Uterus (tissue), 2 donors: ENCODE measurements at regions not wholly inside any gene's neighbourhood (a gene's known extent, or its start where the extent isn't known, plus 50 kb on each side); places are given as distances from the start of the nearest gene placed in this dataset.

Experiments used
- CTCF ChIP-seq, 4 experiments: fragments of 200-600 bp in 2 of 4; fragments of 450-650 bp in 2 of 4; sonication (generic) in 2 of 4; IDR thresholded peaks; one replicate each; pipeline ENCODE4 v1.5.1; 2016 to 2019; ENCODE audit warnings: antibody characterized with exemption in 4 of 4, mild to moderate bottlenecking in 2 of 4, moderate library complexity in 1 of 4
- POLR2A ChIP-seq, 2 donors: fragments of 450-650 bp; IDR thresholded peaks; one replicate each; pipeline ENCODE4 v1.6.1; 2016; ENCODE audit warnings: antibody characterized with exemption in 2 of 2, mild to moderate bottlenecking in 1 of 2, moderate library complexity in 1 of 2

- TF ChIP-seq CTCF (IDR thresholded peaks at IDR 0.05) (no peak), POLR2A (IDR thresholded peaks at IDR 0.05) (no peak)
Observed at GRCh38 chr4:19721587-19721986, 530.1 kb upstream of the SLIT2 start.
